ENCODE measurements at regions not wholly inside any gene's neighbourhood (a gene's known extent, or its start where the extent isn't known, plus 50 kb on each side); places are given as distances from the start of the nearest gene placed in this dataset.

DNA sequence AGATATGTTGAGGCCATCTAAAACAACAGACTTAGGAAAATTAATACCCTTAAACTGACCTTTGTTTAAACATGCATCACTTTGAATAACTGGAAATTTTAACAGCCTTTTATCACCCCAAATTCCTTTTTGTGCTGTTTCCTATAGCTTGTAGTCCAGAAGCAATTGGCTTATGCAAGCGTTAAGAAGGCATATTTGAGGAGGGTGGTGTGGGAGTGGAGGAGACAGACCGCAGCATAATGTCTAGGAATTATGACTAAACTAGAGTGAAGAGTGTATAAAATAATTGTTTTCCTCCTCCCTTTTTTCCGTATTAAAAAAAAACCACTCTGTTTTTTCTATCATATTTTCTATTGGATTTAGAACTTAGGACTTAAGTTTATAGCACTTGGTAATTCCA lies 51.8 kb upstream of the MPDZ start:
- ATAC-seq (no peak), FAIRE-seq (no peak), DNase-seq (ENCODE audit: low read depth in 1 of 2, low spot score in 1 of 2) (no peak)
- WGBS (ENCODE audit: missing lambda C conversion rate), result 89% methylated on average over 3 of the region's 3 CpGs
- ChIA-PET CTCF (no interaction called here), POLR2A (no interaction called here)
- Histone ChIP-seq H3K4me2 (no peak overlapping the region), H3K4me3 (no peak overlapping the region), H3K27ac (no peak overlapping the region), H3K9me3 (no peaks in the 10 kb centered on the region), H3K4me1 (no peaks in the 10 kb centered on the region)
- TF ChIP-seq MYC (IDR thresholded peaks at IDR 0.05; ENCODE audit: borderline replicate concordance, low read length) (no peak), POLR2AphosphoS2 (conservative IDR thresholded peaks at IDR 0.05; ENCODE audit: low read length) (no peak), HOXB5 (CRISPR knock-in tag; IDR thresholded peaks at IDR 0.05) (no peak), NR3C1 (IDR thresholded peaks at IDR 0.05) (no peak), HOXB13 (CRISPR knock-in tag; IDR thresholded peaks at IDR 0.05; ENCODE audit: low read depth) (no peak), TP53 (CRISPR knock-in tag; IDR thresholded peaks at IDR 0.05) (no peak), EHF (CRISPR knock-in tag; IDR thresholded peaks at IDR 0.05) (no peak), POLR2A (IDR thresholded peaks at IDR 0.05; ENCODE audit: low read length) (no peak), CBX8 (IDR thresholded peaks at IDR 0.05) (no peak), ZC3H11A (IDR thresholded peaks at IDR 0.05) (no peak), KDM5A (IDR thresholded peaks at IDR 0.05) (no peak)
- TF ChIP-seq, protein P1, sequence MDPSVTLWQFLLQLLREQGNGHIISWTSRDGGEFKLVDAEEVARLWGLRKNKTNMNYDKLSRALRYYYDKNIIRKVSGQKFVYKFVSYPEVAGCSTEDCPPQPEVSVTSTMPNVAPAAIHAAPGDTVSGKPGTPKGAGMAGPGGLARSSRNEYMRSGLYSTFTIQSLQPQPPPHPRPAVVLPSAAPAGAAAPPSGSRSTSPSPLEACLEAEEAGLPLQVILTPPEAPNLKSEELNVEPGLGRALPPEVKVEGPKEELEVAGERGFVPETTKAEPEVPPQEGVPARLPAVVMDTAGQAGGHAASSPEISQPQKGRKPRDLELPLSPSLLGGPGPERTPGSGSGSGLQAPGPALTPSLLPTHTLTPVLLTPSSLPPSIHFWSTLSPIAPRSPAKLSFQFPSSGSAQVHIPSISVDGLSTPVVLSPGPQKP (IDR thresholded peaks at IDR 0.05; ENCODE audit: low read depth, low read length), result no peak
- TF ChIP-seq, protein P2, sequence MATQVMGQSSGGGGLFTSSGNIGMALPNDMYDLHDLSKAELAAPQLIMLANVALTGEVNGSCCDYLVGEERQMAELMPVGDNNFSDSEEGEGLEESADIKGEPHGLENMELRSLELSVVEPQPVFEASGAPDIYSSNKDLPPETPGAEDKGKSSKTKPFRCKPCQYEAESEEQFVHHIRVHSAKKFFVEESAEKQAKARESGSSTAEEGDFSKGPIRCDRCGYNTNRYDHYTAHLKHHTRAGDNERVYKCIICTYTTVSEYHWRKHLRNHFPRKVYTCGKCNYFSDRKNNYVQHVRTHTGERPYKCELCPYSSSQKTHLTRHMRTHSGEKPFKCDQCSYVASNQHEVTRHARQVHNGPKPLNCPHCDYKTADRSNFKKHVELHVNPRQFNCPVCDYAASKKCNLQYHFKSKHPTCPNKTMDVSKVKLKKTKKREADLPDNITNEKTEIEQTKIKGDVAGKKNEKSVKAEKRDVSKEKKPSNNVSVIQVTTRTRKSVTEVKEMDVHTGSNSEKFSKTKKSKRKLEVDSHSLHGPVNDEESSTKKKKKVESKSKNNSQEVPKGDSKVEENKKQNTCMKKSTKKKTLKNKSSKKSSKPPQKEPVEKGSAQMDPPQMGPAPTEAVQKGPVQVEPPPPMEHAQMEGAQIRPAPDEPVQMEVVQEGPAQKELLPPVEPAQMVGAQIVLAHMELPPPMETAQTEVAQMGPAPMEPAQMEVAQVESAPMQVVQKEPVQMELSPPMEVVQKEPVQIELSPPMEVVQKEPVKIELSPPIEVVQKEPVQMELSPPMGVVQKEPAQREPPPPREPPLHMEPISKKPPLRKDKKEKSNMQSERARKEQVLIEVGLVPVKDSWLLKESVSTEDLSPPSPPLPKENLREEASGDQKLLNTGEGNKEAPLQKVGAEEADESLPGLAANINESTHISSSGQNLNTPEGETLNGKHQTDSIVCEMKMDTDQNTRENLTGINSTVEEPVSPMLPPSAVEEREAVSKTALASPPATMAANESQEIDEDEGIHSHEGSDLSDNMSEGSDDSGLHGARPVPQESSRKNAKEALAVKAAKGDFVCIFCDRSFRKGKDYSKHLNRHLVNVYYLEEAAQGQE (IDR thresholded peaks at IDR 0.05), result no peak
- TF ChIP-seq, protein P3, sequence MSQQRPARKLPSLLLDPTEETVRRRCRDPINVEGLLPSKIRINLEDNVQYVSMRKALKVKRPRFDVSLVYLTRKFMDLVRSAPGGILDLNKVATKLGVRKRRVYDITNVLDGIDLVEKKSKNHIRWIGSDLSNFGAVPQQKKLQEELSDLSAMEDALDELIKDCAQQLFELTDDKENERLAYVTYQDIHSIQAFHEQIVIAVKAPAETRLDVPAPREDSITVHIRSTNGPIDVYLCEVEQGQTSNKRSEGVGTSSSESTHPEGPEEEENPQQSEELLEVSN (IDR thresholded peaks at IDR 0.05; ENCODE audit: borderline replicate concordance, low read depth), result no peak
- TF ChIP-seq, protein P4, sequence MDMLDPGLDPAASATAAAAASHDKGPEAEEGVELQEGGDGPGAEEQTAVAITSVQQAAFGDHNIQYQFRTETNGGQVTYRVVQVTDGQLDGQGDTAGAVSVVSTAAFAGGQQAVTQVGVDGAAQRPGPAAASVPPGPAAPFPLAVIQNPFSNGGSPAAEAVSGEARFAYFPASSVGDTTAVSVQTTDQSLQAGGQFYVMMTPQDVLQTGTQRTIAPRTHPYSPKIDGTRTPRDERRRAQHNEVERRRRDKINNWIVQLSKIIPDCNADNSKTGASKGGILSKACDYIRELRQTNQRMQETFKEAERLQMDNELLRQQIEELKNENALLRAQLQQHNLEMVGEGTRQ (IDR thresholded peaks at IDR 0.05), result no peak

DNA sequence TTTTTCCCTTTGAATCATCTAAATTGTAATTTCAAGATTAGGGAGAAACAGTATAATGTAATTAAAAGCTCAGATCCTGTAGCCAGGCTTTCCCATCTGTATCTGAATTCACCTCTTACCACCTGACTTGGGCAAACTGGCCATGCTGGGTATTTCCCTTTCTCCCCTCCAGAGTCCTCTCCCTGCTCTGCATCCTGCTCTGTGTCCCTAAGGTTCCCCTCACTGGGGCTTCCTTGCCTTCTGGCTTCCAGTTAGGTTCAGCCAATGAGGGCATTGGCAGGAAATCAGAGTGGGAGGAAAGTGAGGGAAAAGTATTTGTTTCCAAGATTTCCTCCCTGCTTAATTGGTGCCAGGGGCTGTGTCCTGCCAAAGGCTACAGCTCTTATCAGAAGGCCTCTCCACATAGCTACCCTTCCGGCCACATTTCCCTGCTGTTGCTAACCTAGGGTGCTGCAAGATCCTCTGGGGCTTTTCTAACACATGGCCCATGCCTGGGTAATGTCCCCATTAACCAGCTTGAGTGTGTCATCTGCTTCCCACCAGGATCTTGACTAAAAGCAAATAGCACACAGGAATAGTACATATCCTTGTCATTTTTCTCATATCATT lies 51.0 kb upstream of the MPDZ start:
- H3K27ac ChIP-seq, result no peak overlapping the region
- CTCF ChIA-PET, result interaction anchor here (0.7 to 0.9 kb wide), 2 partner anchors 296 to 554 kb away, joined by 3 read pairs; no protein-coding TSS in a partner anchor
- ATAC-seq, result no peak
- no peak overlapping the region for H3K4me2 ChIP-seq
- no peak overlapping the region for H3K4me3 ChIP-seq
- POLR2A ChIA-PET, result no interaction called here
- H3K4me1 ChIP-seq, result no peaks in the 10 kb centered on the region
- no peak for FAIRE-seq
- no peak for DNase-seq (ENCODE audit: low read depth in 1 of 2, low spot score in 1 of 2)
- WGBS (ENCODE audit: missing lambda C conversion rate), result 53% methylated on average over 1 of the region's 1 CpG
- no peaks in the 10 kb centered on the region for H3K9me3 ChIP-seq
- TF ChIP-seq FOXS1 (CRISPR knock-in tag; IDR thresholded peaks at IDR 0.05) (no peak), EHF (CRISPR knock-in tag; IDR thresholded peaks at IDR 0.05) (no peak), BHLHE40 (IDR thresholded peaks at IDR 0.05; ENCODE audit: low read depth, low read length) (no peak), CHD2 (IDR thresholded peaks at IDR 0.05; ENCODE audit: low read length, partially characterized antibody) (no peak), KDM5A (IDR thresholded peaks at IDR 0.05) (no peak), ZFP36 (IDR thresholded peaks at IDR 0.05; ENCODE audit: borderline replicate concordance, partially characterized antibody) (no peak), EHMT2 (IDR thresholded peaks at IDR 0.05; ENCODE audit: low read depth) (no peak), POLR2AphosphoS2 (conservative IDR thresholded peaks at IDR 0.05; ENCODE audit: low read length) (no peak), GATA3 (IDR thresholded peaks at IDR 0.05; ENCODE audit: borderline replicate concordance) (no peak), RARB (CRISPR knock-in tag; IDR thresholded peaks at IDR 0.05) (no peak)
- TF ChIP-seq, protein P5, sequence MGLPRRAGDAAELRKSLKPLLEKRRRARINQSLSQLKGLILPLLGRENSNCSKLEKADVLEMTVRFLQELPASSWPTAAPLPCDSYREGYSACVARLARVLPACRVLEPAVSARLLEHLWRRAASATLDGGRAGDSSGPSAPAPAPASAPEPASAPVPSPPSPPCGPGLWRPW (IDR thresholded peaks at IDR 0.05), result no peak
- TF ChIP-seq, protein P3 (IDR thresholded peaks at IDR 0.05; ENCODE audit: borderline replicate concordance, low read depth), result no peak
- TF ChIP-seq, protein P6, sequence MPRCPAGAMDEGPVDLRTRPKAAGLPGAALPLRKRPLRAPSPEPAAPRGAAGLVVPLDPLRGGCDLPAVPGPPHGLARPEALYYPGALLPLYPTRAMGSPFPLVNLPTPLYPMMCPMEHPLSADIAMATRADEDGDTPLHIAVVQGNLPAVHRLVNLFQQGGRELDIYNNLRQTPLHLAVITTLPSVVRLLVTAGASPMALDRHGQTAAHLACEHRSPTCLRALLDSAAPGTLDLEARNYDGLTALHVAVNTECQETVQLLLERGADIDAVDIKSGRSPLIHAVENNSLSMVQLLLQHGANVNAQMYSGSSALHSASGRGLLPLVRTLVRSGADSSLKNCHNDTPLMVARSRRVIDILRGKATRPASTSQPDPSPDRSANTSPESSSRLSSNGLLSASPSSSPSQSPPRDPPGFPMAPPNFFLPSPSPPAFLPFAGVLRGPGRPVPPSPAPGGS (IDR thresholded peaks at IDR 0.05), result no peak

Measured in A549 (cell line).